NCI-H2107 (cell line): ENCODE measurements at regions not wholly inside any gene's neighbourhood (a gene's known extent, or its start where the extent isn't known, plus 50 kb on each side); places are given as distances from the start of the nearest gene placed in this dataset.

Experiments used
- DNase-seq: peaks from one replicate; lab custom pipeline; 2025; lab: John Stamatoyannopoulos, UW

DNA sequence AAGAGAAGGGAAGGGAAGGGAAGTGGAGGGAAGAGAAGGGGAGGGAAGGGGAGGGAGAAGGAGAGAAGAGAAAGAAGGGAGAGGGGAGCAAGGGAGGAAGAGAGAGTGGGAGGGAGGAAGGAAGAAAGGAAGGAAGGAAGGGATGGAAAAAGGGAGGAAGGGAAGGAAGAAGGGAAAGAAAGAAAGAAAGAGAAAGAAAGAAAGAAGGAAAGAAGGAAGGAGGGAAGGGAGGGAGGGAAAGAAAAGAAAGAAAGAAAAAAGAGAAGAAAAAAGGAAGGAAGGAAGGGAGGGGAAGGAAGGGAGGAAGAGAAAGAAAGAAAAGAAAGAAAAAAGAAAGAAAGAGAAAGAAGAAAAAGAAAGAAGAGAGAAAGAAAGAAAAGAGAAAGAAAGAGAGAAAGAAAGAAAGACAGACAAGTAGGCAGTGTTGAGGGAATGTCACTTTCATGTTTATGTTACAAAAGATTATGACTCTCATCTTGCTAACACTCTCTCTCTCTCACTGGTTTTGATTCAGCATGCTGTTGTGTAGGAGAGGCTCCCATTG is 58.0 kb upstream of the ZNF804A start:
- DNase-seq: no peak

DNA sequence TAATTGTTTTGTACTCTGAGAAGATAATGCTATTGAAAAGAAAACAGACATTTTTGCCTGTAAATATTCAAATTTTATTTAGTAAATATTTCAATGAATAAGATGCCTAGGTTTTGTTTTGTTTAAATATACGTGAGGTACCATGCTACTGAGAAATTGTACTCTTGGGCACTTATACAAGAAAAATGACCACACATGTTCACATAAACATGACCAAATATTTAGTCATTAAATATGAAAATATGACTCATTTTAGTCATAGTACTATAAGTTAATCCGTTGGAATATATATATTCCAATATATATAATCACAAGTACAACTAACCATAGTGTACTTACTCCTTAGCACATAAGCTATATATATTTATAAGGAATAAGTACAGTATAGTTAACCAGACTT is 56.7 kb upstream of the ZNF804A start:
- DNase-seq: no peak

DNA sequence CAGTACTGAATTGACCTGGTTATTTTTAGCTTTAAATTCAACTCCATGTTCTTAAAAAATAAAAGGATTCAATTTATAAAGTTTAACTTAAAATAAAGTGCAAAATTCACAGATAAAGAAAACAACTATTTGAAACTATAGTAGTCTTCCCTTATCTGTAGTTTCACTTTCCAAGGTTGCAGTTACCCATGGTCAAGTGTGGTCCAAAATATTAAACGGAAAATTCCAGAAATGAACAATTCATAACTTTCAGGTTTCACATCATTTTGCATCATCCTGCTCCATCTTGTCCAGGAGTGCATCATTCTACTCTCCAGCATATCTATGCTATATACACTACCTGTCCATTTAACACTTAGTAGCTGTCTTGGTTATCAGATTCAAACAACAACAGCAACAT is 54.5 kb upstream of the ZNF804A start:
- DNase-seq: no peak
